Esophagus muscularis mucosa (tissue), 4 donors: ENCODE measurements at regions not wholly inside any gene's neighbourhood (a gene's known extent, or its start where the extent isn't known, plus 50 kb on each side); places are given as distances from the start of the nearest gene placed in this dataset.

Source experiments
- DNase-seq: peaks from one replicate; pipeline ENCODE4 v3.0.0-alpha.2; 2017; ENCODE audit errors: extremely low spot score
- H3K27ac ChIP-seq, 4 donors: fragments of 200-600 bp; sonication (generic); replicated peaks in 1 of 4; 1 replicate in 3 of 4; 2 replicates in 1 of 4; pipeline ENCODE4 v1.5.1; 2016 to 2019; ENCODE audit warnings: mild to moderate bottlenecking in 1 of 4
- H3K27me3 ChIP-seq, 4 donors: fragments of 200-600 bp; sonication (generic); one replicate each; pipeline versions ENCODE4 v1.5.1 to v1.6.0; 2016 to 2019
- H3K36me3 ChIP-seq, 4 donors: fragments of 200-600 bp; sonication (generic); one replicate each; pipeline ENCODE4 v1.5.1; 2016 to 2019
- H3K4me1 ChIP-seq, 4 donors: fragments of 200-600 bp; sonication (generic); one replicate each; pipeline ENCODE4 v1.5.1; 2016 to 2019
- H3K4me3 ChIP-seq, 4 donors: fragments of 200-600 bp; sonication (generic); 1 replicate in 2 of 4; 2 replicates in 2 of 4; pipeline ENCODE4 v1.5.1; 2016 to 2019; ENCODE audit warnings: mild to moderate bottlenecking in 4 of 4, moderate library complexity in 1 of 4
- H3K9me3 ChIP-seq, 4 donors: fragments of 200-600 bp; sonication (generic); 1 replicate in 3 of 4; 2 replicates in 1 of 4; pipeline ENCODE4 v1.5.1; 2016 to 2019
- EP300 ChIP-seq: sonication (generic); formaldehyde crosslinking; IDR thresholded peaks from one replicate; pipeline ENCODE4 v1.6.1; 2017; ENCODE audit warnings: antibody characterized with exemption
- POLR2A ChIP-seq: fragments of 450-650 bp; IDR thresholded peaks from one replicate; pipeline ENCODE4 v1.6.1; 2017; ENCODE audit warnings: antibody characterized with exemption, moderate library complexity, mild to moderate bottlenecking, low read depth
- POLR2AphosphoS5 ChIP-seq, 2 donors: sonication (generic); formaldehyde crosslinking; IDR thresholded peaks; one replicate each; pipeline ENCODE4 v1.6.1; 2017; ENCODE audit warnings: antibody characterized with exemption in 2 of 2
- WGBS: methylation state at CpG from one replicate; pipeline ENCODE4 v1.1.5; 2018; 5-methylcytosine and 5-hydroxymethylcytosine counted together
- intact Hi-C: fragments of 100-400 bp; cut with DNase I; formaldehyde crosslinking; loops from one replicate; pipeline ENCODE4 v1.15.1; 2023
- TF ChIP-seq, protein P1 (sequence below), 3 experiments: fragments of 200-600 bp in 2 of 3; fragments of 450-650 bp in 1 of 3; sonication (generic) in 2 of 3; IDR thresholded peaks; one replicate each; pipeline ENCODE4 v1.5.1; 2017 to 2019; ENCODE audit warnings: antibody characterized with exemption in 3 of 3, mild to moderate bottlenecking in 2 of 3, moderate library complexity in 1 of 3

DNA sequence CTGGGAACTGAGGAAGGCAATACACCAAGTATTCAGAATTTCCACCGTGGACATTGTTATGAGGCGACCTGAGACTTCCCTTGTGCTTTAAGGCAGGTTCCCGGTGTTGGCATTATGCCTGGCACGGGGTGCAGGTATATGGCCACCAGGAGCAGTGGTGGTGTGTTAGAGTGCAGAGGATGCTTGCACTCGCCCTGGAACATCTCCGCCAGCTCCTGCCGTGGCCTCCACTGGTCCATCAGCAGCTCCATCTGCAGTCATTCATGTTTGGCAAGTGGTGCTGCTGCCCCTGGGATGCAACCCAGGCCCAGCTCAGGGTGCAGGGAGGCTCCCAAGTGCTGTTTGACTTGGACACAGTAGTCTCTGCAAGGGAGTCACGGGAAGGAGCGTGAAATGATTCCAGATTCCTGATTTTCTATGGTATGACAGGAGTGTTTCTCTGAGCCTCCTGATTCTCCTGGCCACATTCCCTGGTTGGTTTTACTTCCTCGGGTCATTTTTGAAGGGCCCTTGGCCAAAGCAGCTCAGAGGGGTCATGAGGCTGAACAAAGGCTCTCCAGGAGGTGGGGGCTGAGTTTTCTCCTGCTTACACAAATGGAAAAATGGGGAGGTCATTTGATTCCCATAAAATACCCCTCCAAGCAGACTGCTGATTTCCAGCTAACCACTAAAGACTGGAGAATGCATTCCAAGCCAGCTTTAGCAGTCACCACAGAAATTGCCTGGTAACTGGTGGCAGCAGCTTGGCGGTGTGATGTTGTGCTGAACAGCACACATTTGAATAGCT, 60.4 kb upstream of the PSEN2 start:
- H3K27ac ChIP-seq, result peak overlapping the region; percentile 7 to 68 (median 20)
- DNase-seq, result no peak
- H3K4me1 ChIP-seq, result peaks cover 9 to 28% (median 22%) of the 10 kb centered on the region in 4 donors
- TF ChIP-seq EP300 (no peak), POLR2AphosphoS5 (IDR thresholded peaks at IDR 0.05) (no peak), POLR2A (no peak)
- TF ChIP-seq, protein P1, sequence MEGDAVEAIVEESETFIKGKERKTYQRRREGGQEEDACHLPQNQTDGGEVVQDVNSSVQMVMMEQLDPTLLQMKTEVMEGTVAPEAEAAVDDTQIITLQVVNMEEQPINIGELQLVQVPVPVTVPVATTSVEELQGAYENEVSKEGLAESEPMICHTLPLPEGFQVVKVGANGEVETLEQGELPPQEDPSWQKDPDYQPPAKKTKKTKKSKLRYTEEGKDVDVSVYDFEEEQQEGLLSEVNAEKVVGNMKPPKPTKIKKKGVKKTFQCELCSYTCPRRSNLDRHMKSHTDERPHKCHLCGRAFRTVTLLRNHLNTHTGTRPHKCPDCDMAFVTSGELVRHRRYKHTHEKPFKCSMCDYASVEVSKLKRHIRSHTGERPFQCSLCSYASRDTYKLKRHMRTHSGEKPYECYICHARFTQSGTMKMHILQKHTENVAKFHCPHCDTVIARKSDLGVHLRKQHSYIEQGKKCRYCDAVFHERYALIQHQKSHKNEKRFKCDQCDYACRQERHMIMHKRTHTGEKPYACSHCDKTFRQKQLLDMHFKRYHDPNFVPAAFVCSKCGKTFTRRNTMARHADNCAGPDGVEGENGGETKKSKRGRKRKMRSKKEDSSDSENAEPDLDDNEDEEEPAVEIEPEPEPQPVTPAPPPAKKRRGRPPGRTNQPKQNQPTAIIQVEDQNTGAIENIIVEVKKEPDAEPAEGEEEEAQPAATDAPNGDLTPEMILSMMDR (IDR thresholded peaks at IDR 0.05), result no peak
- H3K27me3 ChIP-seq, result no peaks in the 10 kb centered on the region
- no peaks in the 10 kb centered on the region for H3K36me3 ChIP-seq
- H3K9me3 ChIP-seq, result no peaks in the 10 kb centered on the region
- H3K4me3 ChIP-seq, result no peak overlapping the region
- 79% methylated on average over 7 of the region's 11 CpGs for WGBS
- intact Hi-C loops, result no loop called here

DNA sequence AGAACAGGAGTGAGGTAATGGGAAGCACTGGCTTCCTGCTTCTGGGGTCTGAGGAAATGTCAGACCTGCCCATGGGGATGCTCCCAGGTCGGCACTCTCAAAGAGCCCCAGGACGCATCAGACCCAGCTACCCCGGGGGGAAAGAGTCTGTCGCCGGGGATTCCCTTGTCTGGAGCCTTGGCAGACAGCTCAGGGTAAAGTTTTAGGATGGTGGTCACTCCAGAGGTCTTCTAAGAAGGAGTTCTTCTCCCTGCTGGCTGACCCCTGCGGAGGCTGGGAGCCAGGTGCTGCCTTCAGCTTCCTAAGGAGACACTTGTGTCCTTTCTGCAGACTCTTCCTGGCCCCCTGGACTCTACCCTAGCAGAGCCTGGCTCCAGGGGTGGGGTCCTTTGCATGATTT, 61.9 kb upstream of the PSEN2 start:
- Histone ChIP-seq H3K27me3 (no peaks in the 10 kb centered on the region), H3K4me1 (peaks cover 0 to 13% (median 7%) of the 10 kb centered on the region in 4 donors), H3K36me3 (no peaks in the 10 kb centered on the region), H3K4me3 (no peak overlapping the region), H3K9me3 (no peaks in the 10 kb centered on the region), H3K27ac (no peak overlapping the region)
- TF ChIP-seq, protein P1 (IDR thresholded peaks at IDR 0.05), result no peak
- no peak for TF ChIP-seq EP300
- TF ChIP-seq POLR2A, result no peak
- TF ChIP-seq POLR2AphosphoS5 (IDR thresholded peaks at IDR 0.05), result no peak
- intact Hi-C loops, result no loop called here
- no peak for DNase-seq
- 100% methylated on average over 2 of the region's 6 CpGs for WGBS

DNA sequence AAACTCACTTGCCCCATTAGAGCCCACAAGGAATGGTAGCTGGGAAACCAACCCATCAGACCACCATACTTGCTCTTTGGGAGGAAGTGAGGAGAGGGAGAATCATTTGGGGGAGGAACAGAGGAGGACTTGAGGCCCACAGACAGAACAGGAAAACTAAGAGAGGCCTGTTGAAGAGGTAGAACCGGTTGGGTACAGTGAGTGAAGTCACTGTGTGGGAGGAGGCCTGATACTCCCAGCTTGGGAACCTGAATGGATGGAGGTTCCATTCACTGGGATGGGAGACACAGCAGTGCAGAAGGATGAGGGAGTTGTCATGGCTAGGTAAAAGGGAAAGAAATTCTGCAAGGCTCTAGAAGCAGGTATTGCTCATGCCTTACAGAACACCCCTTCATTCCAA, 63.4 kb upstream of the PSEN2 start:
- H3K27ac ChIP-seq, result no peak overlapping the region
- H3K4me1 ChIP-seq, result peaks cover 0 to 13% (median 6%) of the 10 kb centered on the region in 4 donors
- DNase-seq, result no peak
- no peaks in the 10 kb centered on the region for H3K9me3 ChIP-seq
- 73% methylated on average over 1 of the region's 1 CpG for WGBS
- intact Hi-C loops, result no loop called here
- H3K36me3 ChIP-seq, result no peaks in the 10 kb centered on the region
- H3K4me3 ChIP-seq, result no peak overlapping the region
- no peaks in the 10 kb centered on the region for H3K27me3 ChIP-seq
- TF ChIP-seq EP300 (no peak), POLR2AphosphoS5 (IDR thresholded peaks at IDR 0.05) (no peak)
- TF ChIP-seq, protein P1 (IDR thresholded peaks at IDR 0.05), result no peak

DNA sequence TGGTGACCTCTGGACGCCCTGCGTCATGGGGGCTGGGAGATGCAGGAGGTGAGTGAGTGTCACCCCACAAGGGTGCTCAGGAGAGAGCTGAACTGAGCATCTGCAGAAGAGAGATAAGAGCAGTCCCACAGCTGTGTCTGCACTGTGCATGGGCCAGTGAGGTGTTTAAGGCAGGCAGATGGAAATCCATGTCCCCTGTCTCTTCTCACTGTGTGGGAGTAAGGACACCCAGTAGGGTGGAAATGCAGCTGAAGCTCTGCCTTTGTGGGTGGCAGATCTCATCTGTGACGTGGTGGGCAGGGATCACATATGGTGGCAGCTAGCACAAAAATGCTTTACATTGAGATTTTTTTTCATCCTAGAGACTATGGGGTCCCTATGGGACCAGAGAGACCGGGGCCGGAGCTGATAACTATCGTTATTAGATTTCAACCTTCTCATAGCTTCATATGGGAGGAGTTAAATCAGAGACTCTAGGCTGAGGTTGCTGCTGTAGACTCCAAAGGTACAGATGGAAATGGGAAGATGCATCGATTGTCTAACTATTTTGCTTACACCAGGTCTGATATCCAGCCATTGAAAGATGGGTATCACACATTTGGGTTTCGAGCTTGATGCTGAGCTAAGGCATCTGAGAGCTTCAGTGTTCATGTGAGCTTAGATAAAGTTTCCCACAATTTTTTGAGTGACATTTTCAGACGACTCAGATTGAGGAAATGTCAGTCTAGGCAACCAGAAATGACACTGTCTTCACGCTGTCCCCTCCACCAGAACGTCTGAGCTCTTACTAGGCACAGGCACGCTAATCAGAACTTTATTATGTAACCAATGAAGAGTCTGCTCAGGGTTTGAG, 65.3 kb upstream of the PSEN2 start:
- Histone ChIP-seq H3K27me3 (no peaks in the 10 kb centered on the region), H3K9me3 (no peaks in the 10 kb centered on the region), H3K36me3 (no peaks in the 10 kb centered on the region), H3K27ac (no peak overlapping the region), H3K4me3 (no peak overlapping the region), H3K4me1 (peaks cover 4 to 14% (median 10%) of the 10 kb centered on the region in 4 donors)
- no peak for TF ChIP-seq POLR2AphosphoS5 (IDR thresholded peaks at IDR 0.05)
- TF ChIP-seq POLR2A, result no peak
- TF ChIP-seq EP300, result no peak
- TF ChIP-seq, protein P1 (IDR thresholded peaks at IDR 0.05), result no peak
- no peak for DNase-seq
- 82% methylated on average over 12 of the region's 12 CpGs for WGBS
- intact Hi-C loops, result no loop called here
